Femur (tissue), 1 donor: ENCODE measurements at regions not wholly inside any gene's neighbourhood (a gene's known extent, or its start where the extent isn't known, plus 50 kb on each side); places are given as distances from the start of the nearest gene placed in this dataset.

Experiments used
- DNase-seq: peaks from one replicate; pipeline ENCODE4 v3.0.0-alpha.2; 2017

GRCh38 chr2:61721382-61721781, 132.5 kb downstream of the FAM161A start:
- DNase-seq = no peak

DNA sequence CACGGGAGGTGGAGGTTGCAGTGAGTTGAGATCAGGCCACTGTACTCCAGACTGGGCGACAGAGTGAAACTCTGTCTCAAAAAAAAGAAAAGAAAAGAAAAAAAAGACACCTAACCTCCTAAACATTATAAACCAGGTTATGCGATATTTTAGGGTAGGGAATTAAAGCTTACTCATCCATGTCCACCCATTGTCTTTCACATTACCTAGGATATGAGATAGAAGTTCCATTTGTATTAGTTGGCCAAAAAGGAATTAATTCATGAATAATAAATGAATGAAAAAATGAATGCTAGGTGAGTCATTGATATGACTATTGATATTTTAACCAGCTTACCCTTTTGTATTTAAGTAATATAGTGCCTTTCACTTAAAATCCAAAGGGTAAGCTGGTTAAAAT, 132.9 kb downstream of the FAM161A start:
- no peak for DNase-seq

- DNase-seq = no peak
Observed at GRCh38 chr2:61718965-61719364, 134.9 kb downstream of the FAM161A start.

DNA sequence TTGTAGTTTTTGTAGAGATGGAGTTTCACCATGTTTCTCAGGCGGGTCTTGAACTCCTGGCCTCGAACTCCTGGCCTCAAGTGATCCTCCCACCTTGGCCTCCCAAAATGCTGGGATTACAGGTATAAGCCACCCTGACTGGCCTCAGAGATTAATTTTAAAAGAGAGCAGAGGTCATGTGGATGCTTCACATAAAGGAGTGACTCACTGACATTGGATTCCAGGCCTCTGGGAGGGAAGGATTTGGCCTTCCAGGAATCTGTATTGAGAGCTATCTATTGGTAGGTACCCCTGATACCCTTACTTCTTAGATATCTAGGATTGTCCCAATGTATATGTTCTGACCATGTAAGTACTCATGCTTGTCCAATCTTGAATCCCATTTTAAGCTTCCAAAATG, 138.4 kb downstream of the FAM161A start:
- DNase-seq = no peak

DNA sequence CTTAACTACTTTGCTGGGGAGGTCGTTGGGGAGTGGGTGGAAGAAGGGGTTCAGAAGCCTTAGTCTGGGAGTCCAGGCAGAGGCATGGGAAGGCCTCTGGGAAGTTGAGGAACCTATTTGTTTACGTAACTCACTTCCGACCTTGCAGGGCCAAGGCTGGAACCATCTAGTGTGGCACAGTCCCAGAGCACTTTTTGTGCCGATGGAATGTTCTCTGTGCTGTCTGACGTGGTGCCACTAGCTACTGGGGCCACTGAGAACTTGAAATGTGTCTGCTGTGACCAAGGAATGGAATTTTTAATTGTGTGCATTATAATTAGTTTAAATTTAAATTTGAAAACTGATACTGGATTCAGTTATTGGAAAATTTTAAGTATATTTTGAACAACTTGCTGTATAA, 139.7 kb downstream of the FAM161A start:
- DNase-seq = no peak

GRCh38 chr2:61713457-61713856, 140.4 kb downstream of the FAM161A start:
- no peak for DNase-seq

GRCh38 chr2:61712060-61712459, 141.8 kb downstream of the FAM161A start:
- no peak for DNase-seq

DNA sequence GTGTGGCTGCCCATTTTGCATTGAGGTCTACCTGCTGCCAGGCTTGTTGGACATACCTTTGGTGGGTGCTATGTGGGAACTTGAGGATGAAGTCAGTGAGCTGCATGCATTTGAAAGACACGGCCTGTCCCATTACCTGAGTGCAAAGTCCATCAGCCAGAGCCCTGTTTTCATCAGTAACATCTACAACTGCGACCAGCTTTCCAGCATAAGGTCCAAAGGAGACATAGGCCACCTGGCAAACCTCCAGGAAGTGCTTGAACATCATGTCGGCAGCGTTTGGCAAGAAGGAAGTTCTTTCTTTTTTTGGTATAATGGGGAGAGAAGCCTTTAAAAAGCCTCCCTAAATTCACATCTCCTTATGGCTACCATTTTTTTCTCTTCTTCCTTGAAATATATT, 143.1 kb downstream of the FAM161A start:
- DNase-seq = no peak

DNA sequence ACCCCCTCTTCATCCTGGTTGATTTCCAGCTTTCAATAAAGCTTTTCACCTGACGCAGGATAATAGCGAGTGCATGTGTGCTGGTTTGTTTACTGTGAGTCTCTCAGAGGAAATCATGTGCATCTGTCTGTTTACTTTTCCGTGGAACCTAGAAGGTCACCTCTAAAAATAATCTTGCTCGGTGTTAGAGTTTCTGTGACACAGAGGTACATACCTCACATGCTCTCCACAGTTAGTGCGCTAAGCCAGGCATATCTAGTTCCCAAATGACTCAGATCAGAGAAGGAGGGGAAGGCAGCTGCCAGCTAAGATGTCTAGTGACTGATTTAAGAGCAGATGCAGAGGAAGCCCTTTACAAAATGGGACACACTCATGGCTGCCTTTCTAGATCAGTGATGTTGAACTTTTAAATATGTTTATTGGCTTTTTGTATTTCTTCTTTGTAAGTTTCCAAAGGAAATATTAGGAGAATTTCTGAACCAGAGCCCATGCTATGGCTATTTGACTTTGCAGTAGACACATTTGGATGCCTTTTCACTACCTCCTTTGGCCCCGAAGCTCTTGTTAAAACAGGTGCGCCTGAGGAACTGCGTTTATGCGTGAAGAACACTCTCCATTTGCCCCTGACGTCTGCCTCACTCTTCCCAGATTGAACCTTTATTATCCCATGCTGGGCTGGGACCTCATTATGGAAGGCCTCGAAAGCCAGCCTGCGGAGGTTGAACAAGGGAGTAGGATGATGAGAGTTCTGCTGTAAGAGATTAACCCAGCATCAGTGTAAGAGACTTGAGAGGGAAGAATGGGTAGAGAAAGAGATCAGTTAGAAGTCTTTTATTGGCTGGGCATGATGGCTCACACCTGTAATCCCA, 145.6 kb downstream of the FAM161A start:
- DNase-seq = peak; percentile 46

- peak; percentile 30 for DNase-seq
Observed at GRCh38 chr2:61705625-61706024, 148.2 kb downstream of the FAM161A start.

- no peak for DNase-seq
Observed at GRCh38 chr2:61704364-61704763, 149.5 kb downstream of the FAM161A start.

- no peak for DNase-seq
Observed at GRCh38 chr2:61702088-61702467, 151.8 kb downstream of the FAM161A start.

DNA sequence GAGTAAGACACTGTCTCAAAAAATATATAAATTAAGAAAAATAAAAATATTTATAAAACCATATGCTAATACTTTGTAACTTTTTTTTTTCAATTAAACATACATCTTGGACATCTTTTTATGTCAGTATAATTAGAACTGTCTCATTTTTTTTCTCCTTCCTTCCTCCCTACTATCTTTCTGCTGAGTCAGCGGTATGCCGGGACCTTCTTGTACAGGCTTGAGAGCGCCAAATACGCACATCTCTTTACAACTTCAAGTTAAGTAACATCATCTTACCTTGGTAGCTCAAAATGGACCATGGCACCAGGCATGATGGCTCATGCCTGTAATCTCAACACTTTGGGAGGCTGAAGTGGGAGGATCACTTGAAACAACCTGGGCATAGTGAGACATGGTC, 153.4 kb downstream of the FAM161A start:
- DNase-seq = no peak

DNA sequence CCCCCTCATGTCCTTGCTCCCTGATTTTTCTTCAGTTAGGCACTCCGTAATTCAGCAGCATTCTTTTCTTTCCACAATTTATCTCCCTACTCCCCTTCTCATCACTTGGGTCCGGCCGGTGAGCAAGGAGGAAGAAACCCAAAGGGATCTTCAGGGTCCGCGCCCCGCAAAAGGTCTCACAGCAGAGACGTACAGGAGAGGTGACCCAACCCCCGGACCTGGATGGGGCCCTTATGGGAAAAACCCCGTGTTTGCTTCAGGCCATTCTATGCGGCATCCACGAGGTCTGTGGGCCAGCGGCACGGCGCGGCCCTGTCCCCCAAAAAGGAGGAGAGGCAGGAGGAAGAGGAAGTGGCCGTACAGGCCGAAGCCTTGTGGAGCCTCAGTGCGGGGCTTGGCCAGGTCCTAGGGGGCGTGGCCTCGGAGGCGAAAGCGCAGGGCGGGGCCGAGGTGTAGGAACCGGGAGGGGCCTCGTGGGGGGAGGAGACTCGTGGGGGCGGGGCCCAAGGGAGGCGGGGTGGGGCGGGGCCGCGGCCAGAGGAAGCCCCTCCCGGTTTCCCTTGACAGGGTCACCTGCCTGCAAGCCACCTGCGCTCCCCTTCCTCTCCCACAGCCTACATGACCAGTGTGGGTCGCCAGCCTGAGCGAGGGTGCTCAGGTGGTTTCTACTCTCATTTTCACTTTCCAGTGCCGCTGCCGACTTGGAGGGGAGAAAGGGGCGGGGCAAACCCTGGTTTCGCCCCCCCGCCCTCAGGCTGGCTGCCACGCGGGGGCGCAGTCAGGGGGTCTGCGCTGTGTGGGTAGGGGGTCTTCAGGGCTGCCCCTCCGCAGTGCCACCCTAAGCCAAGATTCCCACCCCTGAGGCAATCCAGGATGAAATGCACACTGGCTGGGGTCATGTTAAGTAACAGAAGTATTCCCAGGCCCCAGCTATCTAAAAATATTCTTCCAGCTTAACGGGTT, 156.4 kb upstream of the XPO1 start:
- DNase-seq = peak; percentile 95

DNA sequence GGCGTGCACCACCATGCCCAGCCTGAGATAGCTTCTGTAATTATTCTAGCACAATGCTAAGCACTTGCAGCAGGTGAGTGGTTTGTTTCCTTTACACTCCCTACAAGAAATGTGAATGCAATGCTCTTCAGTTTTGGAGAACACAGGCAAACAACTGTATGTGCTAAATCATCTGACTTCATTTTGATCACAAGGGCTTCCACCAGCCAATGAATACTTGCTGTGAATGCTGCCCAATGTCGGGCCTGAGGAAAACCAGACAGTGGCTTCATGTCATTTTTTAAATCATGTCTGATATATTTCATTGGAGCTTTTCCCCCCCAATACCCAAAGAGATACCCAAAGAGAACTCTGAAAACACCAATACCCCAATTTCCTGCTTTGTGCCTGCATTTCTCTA, 155.6 kb upstream of the XPO1 start:
- DNase-seq = no peak

DNA sequence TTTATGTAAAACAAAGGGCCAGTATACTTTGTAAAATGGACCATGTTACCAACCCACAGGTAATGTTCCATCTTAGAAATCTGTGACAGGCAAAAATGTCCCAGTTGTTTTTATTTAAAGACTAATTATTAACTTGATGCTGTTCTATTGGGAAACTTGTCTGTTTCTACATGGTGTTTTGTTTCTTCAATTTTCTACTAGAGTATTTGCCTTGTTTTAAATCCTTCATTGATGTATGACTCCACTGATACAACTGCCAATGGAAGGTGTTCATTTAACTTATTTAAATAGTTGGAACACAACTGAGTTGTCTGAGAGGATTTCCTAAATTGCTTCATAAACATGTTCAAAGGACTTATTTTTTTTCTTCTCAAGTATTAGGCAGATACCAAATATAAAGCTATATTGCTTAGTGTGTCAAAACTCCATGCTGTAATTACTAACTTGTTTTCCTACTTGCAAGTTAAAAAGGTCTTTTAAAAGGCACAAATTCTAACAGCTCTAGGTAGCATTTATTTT, 152.0 kb upstream of the XPO1 start:
- no peak for DNase-seq

DNA sequence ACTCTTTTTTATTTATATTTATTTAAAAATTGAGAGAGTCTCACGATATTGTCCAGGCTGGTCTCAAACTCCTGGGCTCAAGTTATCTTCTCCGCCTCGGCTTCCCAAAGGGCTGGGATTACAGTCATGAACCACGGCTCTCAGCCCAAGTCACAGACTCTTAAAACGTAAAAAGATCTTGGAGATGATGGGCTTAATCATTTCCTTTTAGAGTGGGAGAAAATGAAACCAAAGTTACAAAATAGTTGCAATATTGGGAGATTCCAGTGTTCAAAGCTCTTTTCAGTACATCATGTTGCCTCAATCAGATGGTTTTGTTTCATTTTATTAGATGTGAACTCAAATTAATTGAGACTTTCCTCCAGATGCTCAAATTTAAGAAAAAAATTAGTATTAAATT, 151.4 kb upstream of the XPO1 start:
- DNase-seq = no peak

DNA sequence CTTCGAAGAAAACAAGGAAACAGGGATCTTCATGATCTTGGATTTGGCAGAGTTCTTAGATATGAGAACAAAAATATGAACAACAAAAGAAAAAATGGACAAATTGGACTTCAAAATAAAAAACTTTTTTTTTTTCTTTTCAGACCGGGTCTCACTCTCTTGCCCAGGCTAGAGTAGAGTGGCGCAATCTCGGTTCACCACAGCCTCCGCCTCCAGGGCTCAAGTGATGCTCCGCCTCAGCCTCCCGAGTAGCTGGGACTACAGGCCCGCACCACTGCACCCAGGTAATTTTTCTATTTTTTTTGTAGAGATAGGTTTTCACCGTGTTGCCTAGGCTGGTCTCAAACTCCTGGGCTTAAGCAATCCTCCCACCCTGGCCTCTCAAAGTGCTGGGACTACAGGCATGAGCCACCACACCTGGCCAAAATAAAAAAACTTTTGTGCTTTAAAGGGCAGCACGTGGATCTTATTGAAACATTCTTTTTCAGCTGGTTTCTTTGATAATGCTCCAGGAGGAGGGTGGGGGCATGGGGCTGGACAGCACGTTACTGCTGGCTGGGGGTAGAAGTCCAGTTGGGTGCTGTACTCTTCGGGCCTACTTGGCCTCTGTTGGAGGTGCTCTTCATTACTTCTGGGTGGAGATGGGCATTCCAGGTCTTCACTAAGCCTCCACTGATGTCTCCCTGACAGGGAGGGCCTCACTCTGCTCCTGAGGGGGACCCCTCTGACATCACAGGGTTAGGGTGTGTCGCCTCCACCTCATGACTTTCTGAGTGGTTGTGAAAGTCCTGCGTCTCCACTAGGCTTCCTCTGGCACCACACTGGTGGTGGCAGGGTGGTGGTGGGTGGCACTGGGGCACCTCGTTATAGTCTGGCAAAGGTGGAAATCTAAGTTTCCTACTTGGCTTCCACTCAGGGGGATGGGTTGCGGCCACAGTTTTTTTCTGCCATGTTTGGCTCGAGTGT, 150.5 kb upstream of the XPO1 start:
- DNase-seq = no peak

- no peak for DNase-seq
Observed at GRCh38 chr2:61679096-61679495, 140.9 kb upstream of the XPO1 start.

GRCh38 chr2:61677942-61678341, 139.8 kb upstream of the XPO1 start:
- DNase-seq = no peak

DNA sequence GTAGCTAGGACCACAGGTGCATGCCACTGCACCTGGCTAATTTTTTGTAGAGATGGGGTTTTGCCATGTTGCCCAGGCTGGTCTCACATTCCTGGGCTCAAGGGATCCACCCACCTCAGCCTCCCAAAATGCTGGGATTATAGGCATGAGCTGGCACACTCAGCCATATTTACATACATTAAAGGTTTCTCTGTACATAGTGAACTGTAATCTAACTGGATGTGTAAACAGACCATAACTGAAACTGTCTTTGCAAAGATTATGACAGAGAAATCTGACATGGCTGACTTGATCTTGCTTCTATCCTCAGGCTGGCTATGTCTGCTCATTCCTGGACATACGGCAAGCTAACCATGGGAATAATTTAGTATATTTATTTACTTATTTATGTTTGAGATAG, 139.2 kb upstream of the XPO1 start:
- DNase-seq = no peak

DNA sequence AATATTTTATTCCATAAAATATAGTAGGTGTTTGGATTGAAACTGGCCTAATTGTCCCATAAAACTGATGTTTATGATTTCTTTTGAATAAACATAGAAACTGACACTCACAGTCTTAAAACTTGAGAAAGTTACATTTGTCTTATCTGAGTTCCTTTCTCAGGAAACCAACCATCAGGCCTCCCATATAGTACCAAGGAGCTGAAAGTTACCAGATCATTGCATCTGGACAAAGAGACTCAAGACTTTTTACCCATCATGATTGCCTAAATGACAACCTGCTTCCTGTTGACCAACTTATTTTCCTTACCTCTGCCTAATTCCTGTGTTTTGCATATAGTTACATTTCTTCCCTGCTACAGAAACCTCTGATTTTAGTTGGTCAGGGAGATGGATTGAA, 137.0 kb upstream of the XPO1 start:
- DNase-seq = no peak
